Fibroblast of peridontal ligament (primary cell): ENCODE measurements at regions not wholly inside any gene's neighbourhood (a gene's known extent, or its start where the extent isn't known, plus 50 kb on each side); places are given as distances from the start of the nearest gene placed in this dataset.
"Not testable (repeated sequence)": the region's sequence is repeated elsewhere in the genome, so short reads cannot be mapped to it uniquely, and the experiment has no call there.

Experiments
- DNase-seq: peaks from one replicate; pipeline ENCODE4 v3.0.0-alpha.2; 2010; ENCODE audit errors: extremely low read depth

GRCh38 chr7:155950898-155951553, 138.8 kb upstream of the SHH start:
- no peak for DNase-seq

GRCh38 chr7:155948845-155949244, 136.6 kb upstream of the SHH start:
- DNase-seq = no peak

- no peak for DNase-seq
These were observed 136.2 kb upstream of the SHH start for GRCh38 chr7:155948423-155948822.

GRCh38 chr7:155947051-155947450, 134.8 kb upstream of the SHH start:
- DNase-seq = no peak

- DNase-seq = no peak
These were observed 133.5 kb upstream of the SHH start for GRCh38 chr7:155945670-155946325.

GRCh38 chr7:155944901-155945300, 132.6 kb upstream of the SHH start:
- no peak for DNase-seq

- DNase-seq = no peak
These were observed 131.1 kb upstream of the SHH start for GRCh38 chr7:155943251-155943899.

GRCh38 chr7:155942226-155942950, 130.1 kb upstream of the SHH start:
- no peak for DNase-seq

- DNase-seq = no peak
These were observed 129.4 kb upstream of the SHH start for GRCh38 chr7:155941688-155942087.

GRCh38 chr7:155939350-155939749, 127.1 kb upstream of the SHH start:
- no peak for DNase-seq

- DNase-seq = no peak
These were observed 125.9 kb upstream of the SHH start for GRCh38 chr7:155938129-155938528.

GRCh38 chr7:155935726-155936125, 123.5 kb upstream of the SHH start:
- no peak for DNase-seq

- DNase-seq = no peak
These were observed 122.8 kb upstream of the SHH start for GRCh38 chr7:155935005-155935557.

- not testable (repeated sequence) for DNase-seq
These were observed 120.1 kb upstream of the SHH start for GRCh38 chr7:155932324-155932723.

GRCh38 chr7:155931396-155932085, 119.3 kb upstream of the SHH start:
- DNase-seq = no peak

- DNase-seq = no peak
These were observed 118.3 kb upstream of the SHH start for GRCh38 chr7:155930527-155930926.

- DNase-seq = no peak
These were observed 117.8 kb upstream of the SHH start for GRCh38 chr7:155930061-155930460.

GRCh38 chr7:155928583-155928982, 116.3 kb upstream of the SHH start:
- no peak for DNase-seq

- no peak for DNase-seq
These were observed 115.6 kb upstream of the SHH start for GRCh38 chr7:155927905-155928304.

- DNase-seq = no peak
These were observed 113.4 kb upstream of the SHH start for GRCh38 chr7:155925682-155926081.

GRCh38 chr7:155922067-155922816, 110.0 kb upstream of the SHH start:
- DNase-seq = no peak
